K562 (cell line): ENCODE measurements at regions not wholly inside any gene's neighbourhood (a gene's known extent, or its start where the extent isn't known, plus 50 kb on each side); places are given as distances from the start of the nearest gene placed in this dataset.

ENCODE experiments used
- ATAC-seq: fragments of 200-7000 bp; cut with Tn5 transposase; 3 replicates; pipeline ENCODE4 v1.9.1; 2020; ENCODE audit warnings: moderate library complexity
- BruUV-seq: library from RNA; stranded (reverse); fragments of 400-500 nt; replicated peaks from 2 replicates; lab custom pipeline; 2021; lab: Mats Ljungman, UMichigan
- CTCF ChIA-PET: fragments of 300-600 bp; formaldehyde crosslinking; extraction: SDS; loops from one replicate; lab custom pipeline; 2021; ENCODE audit warnings: low intra/inter-chr PET ratio; lab: Yijun Ruan, JAX
- POLR2A ChIA-PET: fragments of 300-600, 350-650 bp; sonication (Branson Sonifier 250); formaldehyde crosslinking; extraction: SDS; loops from one replicate; lab custom pipeline; 2021; ENCODE audit warnings: antibody characterized with exemption, inconsistent platforms; lab: Yijun Ruan, JAX
- DNase-seq, 4 experiments: peaks; one replicate each; pipeline versions ENCODE4 v3.0.0 to v3.0.0-alpha.2; 2011 to 2018; ENCODE audit warnings: low spot score in 3 of 4, mixed read lengths in 3 of 4; ENCODE audit errors: extremely low read depth in 1 of 4
- FAIRE-seq: peaks from 2 replicates; lab custom pipeline; 2011; peaks lifted over from hg19 to GRCh38; lab: Jason Lieb, UNC
- H2AFZ ChIP-seq: 2 replicates; pipeline ENCODE4 v1.6.0; 2011; ENCODE audit warnings: low read depth, low read length, control low read depth, inconsistent platforms
- H3K27ac ChIP-seq: fragments of 200-600 bp; 3 replicates; pipeline ENCODE4 v1.8.0; 2011; ENCODE audit warnings: low read depth, mild to moderate bottlenecking, control low read depth, inconsistent platforms, low read length, moderate library complexity, mixed read lengths; ENCODE audit errors: extremely low read depth
- H3K27me3 ChIP-seq, 2 experiments: fragments of 300-600 bp in 1 of 2; 2 replicates in 1 of 2; 3 replicates in 1 of 2; pipeline versions ENCODE4 v1.6.0 to v1.8.0; 2011; ENCODE audit warnings: inconsistent platforms in 2 of 2, low read length in 2 of 2, mild to moderate bottlenecking in 1 of 2, mixed read lengths in 1 of 2, moderate library complexity in 1 of 2; ENCODE audit not compliant: control insufficient read depth in 2 of 2, insufficient read depth in 2 of 2
- H3K36me3 ChIP-seq: fragments of 300-600 bp; 3 replicates; pipeline ENCODE4 v1.8.0; 2011; ENCODE audit warnings: mild to moderate bottlenecking, low read length, inconsistent platforms; ENCODE audit not compliant: control insufficient read depth, insufficient read depth
- H3K4me1 ChIP-seq, 2 experiments: fragments of 200-600 bp in 1 of 2; replicated peaks in 1 of 2; 2 replicates in 1 of 2; 3 replicates in 1 of 2; pipeline versions ENCODE4 v1.5.1 to v1.8.0; 2011; ENCODE audit warnings: inconsistent platforms in 2 of 2, low read length in 2 of 2, mild to moderate bottlenecking in 1 of 2, mixed read lengths in 1 of 2, moderate library complexity in 1 of 2; ENCODE audit not compliant: control insufficient read depth in 2 of 2, insufficient read depth in 2 of 2
- H3K4me2 ChIP-seq: 2 replicates; pipeline ENCODE4 v1.6.1; 2011; ENCODE audit warnings: low read length, control low read depth, inconsistent platforms, mixed read lengths; ENCODE audit not compliant: insufficient read depth
- H3K4me3 ChIP-seq: fragments of 200-600 bp; sonication (generic), shearing (Covaris generic); 2 replicates; pipeline ENCODE4 v1.5.1; 2016; ENCODE audit warnings: control low read depth, inconsistent platforms
- H3K79me2 ChIP-seq: fragments of 200-600 bp; 3 replicates; pipeline ENCODE4 v1.8.0; 2011; ENCODE audit warnings: low read length, inconsistent platforms; ENCODE audit not compliant: control insufficient read depth, insufficient read depth
- H3K9ac ChIP-seq, 2 experiments: 2 replicates each; pipeline versions ENCODE4 v1.6.0 to v1.6.1; 2011; ENCODE audit warnings: low read depth in 2 of 2, low read length in 2 of 2, control low read depth in 1 of 2, inconsistent platforms in 1 of 2, mild to moderate bottlenecking in 1 of 2, mixed read lengths in 1 of 2; ENCODE audit not compliant: insufficient read depth in 1 of 2
- H3K9me1 ChIP-seq: one replicate; pipeline ENCODE4 v1.6.0; 2011; ENCODE audit warnings: inconsistent platforms, mild to moderate bottlenecking, low read length, moderate library complexity; ENCODE audit not compliant: control insufficient read depth, insufficient read depth
- H3K9me3 ChIP-seq: replicated peaks from 2 replicates; pipeline ENCODE4 v1.5.1; 2011; ENCODE audit warnings: low read depth, low read length, inconsistent platforms; ENCODE audit not compliant: control insufficient read depth, insufficient read depth
- H4K20me1 ChIP-seq: replicated peaks from 2 replicates; pipeline ENCODE4 v1.6.1; 2011; ENCODE audit warnings: low read length, inconsistent platforms, mixed read lengths; ENCODE audit not compliant: control insufficient read depth, insufficient read depth
- CREBBP ChIP-seq: IDR thresholded peaks from one replicate; pipeline ENCODE4 v1.6.1; 2012; ENCODE audit warnings: low read depth, mild to moderate bottlenecking, control low read depth, inconsistent platforms, low read length
- ELK1 ChIP-seq: sonication (generic); formaldehyde crosslinking; IDR thresholded peaks from 2 replicates; pipeline ENCODE4 v1.8.1; 2022; ENCODE audit warnings: missing genetic modification reagents
- MCM7 ChIP-seq, 2 experiments: fragments of 450-650 bp; IDR thresholded peaks; 2 replicates each; pipeline ENCODE4 v1.6.1; 2016 to 2018
- XRCC5 ChIP-seq: fragments of 200-400 bp; formaldehyde crosslinking; IDR thresholded peaks from 2 replicates; pipeline ENCODE4 v1.6.1; 2017; ENCODE audit warnings: low read depth, mild to moderate bottlenecking, low read length
- ZBTB11 ChIP-seq, 3 experiments: fragments of 200-800 bp in 1 of 3; fragments of 250-450 bp in 1 of 3; fragments of 450-650 bp in 1 of 3; sonication (Bioruptor Pico) in 1 of 3; sonication (Bioruptor generic) in 1 of 3; formaldehyde crosslinking in 1 of 3; IDR thresholded peaks; 2 replicates each; pipeline versions ENCODE4 v1.6.1 to v1.8.0; 2016 to 2022; ENCODE audit warnings: mild to moderate bottlenecking in 2 of 3, missing genetic modification characterization in 2 of 3, missing compliant biosample characterization in 1 of 3, moderate library complexity in 1 of 3
- ZBTB12 ChIP-seq: fragments of 250-450 bp; sonication (Bioruptor Pico); IDR thresholded peaks from 2 replicates; pipeline ENCODE4 v1.4.0; 2020
- ZBTB17 ChIP-seq: fragments of 450-650 bp; formaldehyde crosslinking; IDR thresholded peaks from 2 replicates; pipeline ENCODE4 v1.4.0; 2020; ENCODE audit warnings: mild to moderate bottlenecking
- ZKSCAN1 ChIP-seq: fragments of 150-350 bp; IDR thresholded peaks from 2 replicates; pipeline ENCODE4 v1.6.1; 2016; ENCODE audit warnings: low read depth, low read length
- ZNF551 ChIP-seq: fragments of 250-450 bp; sonication (Bioruptor Pico); IDR thresholded peaks from 2 replicates; pipeline ENCODE4 v1.5.0; 2021; ENCODE audit warnings: mild to moderate bottlenecking, moderate library complexity
- ZNF584 ChIP-seq: fragments of 200-800 bp; sonication (Bioruptor generic); IDR thresholded peaks from 2 replicates; pipeline ENCODE4 v1.6.1; 2016; ENCODE audit warnings: low read depth, mild to moderate bottlenecking, missing genetic modification characterization, missing compliant biosample characterization
- WGBS: fragments of 100-300 bp; shearing (Covaris generic); methylation state at CpG from one replicate; pipeline ENCODE4 v1.1.6; 2016; ENCODE audit warnings: low coverage, mixed read lengths; ENCODE audit not compliant: insufficient coverage; ENCODE audit errors: missing lambda C conversion rate; 5-methylcytosine and 5-hydroxymethylcytosine counted together
- in situ Hi-C: fragments of 300-500 bp; cut with MboI; formaldehyde crosslinking; loops from 4 replicates; pipeline ENCODE4 v1.15.0; 2018; ENCODE audit warnings: inconsistent platforms, mixed read lengths
- intact Hi-C: fragments of 100-400 bp; cut with micrococcal nuclease; formaldehyde crosslinking; loops from 2 replicates; pipeline ENCODE4 v1.14.2; 2022
- TF ChIP-seq, protein P1 (sequence below): fragments of 250-450 bp; sonication (Bioruptor Pico); IDR thresholded peaks from 2 replicates; pipeline ENCODE4 v1.6.1; 2021; ENCODE audit warnings: mild to moderate bottlenecking

DNA sequence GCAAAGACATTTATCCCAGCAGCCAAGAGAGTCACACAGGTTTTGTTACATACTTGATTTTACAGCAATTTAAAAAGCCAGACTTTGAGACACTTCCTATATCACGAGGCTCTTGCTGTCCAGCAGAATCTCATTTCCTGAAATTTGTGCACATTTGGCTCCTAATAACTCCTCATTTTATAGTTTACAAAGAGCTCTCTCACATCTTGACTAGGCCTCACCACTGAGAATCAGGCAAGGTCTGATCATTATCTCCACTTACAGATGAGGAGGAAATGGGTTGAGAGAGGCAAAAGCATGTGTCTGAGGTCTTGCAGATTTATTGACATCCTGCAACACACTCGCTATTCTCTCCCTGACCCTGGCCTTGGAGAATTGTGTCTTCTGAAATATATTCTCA is 426.8 kb downstream of the MAFB start (continued):
- TF ChIP-seq ZBTB11 (CRISPR knock-in tag; IDR thresholded peaks at IDR 0.05) = no peak

DNA sequence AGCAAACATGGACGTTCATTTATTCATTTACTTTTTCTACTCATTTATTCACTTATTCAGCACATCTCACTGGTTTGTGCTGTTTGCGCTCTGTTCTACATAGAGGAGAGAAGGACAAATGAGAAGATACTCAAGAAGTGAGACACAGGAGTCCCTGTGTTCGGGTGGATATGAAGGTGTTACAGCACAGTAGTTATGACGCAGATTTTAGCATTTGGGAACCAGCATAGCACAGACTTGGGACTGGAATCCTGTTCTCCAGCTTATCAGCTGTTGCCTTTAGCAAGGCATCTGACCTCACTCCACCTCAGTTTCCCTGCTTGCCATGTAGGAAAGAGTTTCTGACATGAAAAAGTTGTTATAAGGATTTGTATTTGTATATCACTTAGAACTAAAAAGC is 430.1 kb downstream of the MAFB start:
- POLR2A ChIA-PET = no interaction called here
- intact Hi-C loops = no loop called here
- H4K20me1 ChIP-seq = no peaks in the 10 kb centered on the region
- H3K4me1 ChIP-seq = no peaks in the 10 kb centered on the region
- 0% methylated on average over 4 of the region's 4 CpGs for WGBS
- no peaks in the 10 kb centered on the region for H3K9me3 ChIP-seq
- no peaks in the 10 kb centered on the region for H3K9me1 ChIP-seq
- no peak for DNase-seq
- BruUV-seq = no TSS peak
- no peak overlapping the region for H2AFZ ChIP-seq
- H3K27me3 ChIP-seq = no peaks in the 10 kb centered on the region
- TF ChIP-seq MCM7 (IDR thresholded peaks at IDR 0.05) = no peak
- no peak for TF ChIP-seq CREBBP
- no peak for TF ChIP-seq ZNF584 (CRISPR knock-in tag)
- no peak for TF ChIP-seq ZBTB17 (CRISPR knock-in tag)
- no peak for TF ChIP-seq ELK1 (CRISPR knock-in tag)
- TF ChIP-seq, protein P1, sequence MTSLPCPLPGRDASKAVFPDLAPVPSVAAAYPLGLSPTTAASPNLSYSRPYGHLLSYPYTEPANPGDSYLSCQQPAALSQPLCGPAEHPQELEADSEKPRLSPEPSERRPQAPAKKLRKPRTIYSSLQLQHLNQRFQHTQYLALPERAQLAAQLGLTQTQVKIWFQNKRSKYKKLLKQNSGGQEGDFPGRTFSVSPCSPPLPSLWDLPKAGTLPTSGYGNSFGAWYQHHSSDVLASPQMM = no peak
- no peak for TF ChIP-seq XRCC5
- no peak for TF ChIP-seq ZKSCAN1
- TF ChIP-seq ZNF551 (CRISPR knock-in tag) = no peak
- no peak for TF ChIP-seq ZBTB12 (CRISPR knock-in tag)
- TF ChIP-seq, all 486 proteins: peak for 0
- CTCF ChIA-PET = no interaction called here
- no peak overlapping the region for H3K27ac ChIP-seq
- ATAC-seq (no peak), FAIRE-seq (no peak)
- H3K9ac ChIP-seq = no peak overlapping the region
- no peak overlapping the region for H3K4me3 ChIP-seq
- H3K36me3 ChIP-seq = no peaks in the 10 kb centered on the region
- H3K79me2 ChIP-seq = no peaks in the 10 kb centered on the region
- in situ Hi-C loops = no loop called here
- H3K4me2 ChIP-seq = no peak overlapping the region
